HG03432 (cell line): ENCODE measurements at regions not wholly inside any gene's neighbourhood (a gene's known extent, or its start where the extent isn't known, plus 50 kb on each side); places are given as distances from the start of the nearest gene placed in this dataset.
"Not testable (repeated sequence)": the region's sequence is repeated elsewhere in the genome, so short reads cannot be mapped to it uniquely, and the experiment has no call there.

Experiments used
- ATAC-seq: cut with Tn5 transposase; IDR thresholded peaks from one replicate; pipeline ENCODE4 v1.9.1; 2021; ENCODE audit warnings: mild to moderate bottlenecking, moderate library complexity; ENCODE audit not compliant: unreplicated experiment

DNA sequence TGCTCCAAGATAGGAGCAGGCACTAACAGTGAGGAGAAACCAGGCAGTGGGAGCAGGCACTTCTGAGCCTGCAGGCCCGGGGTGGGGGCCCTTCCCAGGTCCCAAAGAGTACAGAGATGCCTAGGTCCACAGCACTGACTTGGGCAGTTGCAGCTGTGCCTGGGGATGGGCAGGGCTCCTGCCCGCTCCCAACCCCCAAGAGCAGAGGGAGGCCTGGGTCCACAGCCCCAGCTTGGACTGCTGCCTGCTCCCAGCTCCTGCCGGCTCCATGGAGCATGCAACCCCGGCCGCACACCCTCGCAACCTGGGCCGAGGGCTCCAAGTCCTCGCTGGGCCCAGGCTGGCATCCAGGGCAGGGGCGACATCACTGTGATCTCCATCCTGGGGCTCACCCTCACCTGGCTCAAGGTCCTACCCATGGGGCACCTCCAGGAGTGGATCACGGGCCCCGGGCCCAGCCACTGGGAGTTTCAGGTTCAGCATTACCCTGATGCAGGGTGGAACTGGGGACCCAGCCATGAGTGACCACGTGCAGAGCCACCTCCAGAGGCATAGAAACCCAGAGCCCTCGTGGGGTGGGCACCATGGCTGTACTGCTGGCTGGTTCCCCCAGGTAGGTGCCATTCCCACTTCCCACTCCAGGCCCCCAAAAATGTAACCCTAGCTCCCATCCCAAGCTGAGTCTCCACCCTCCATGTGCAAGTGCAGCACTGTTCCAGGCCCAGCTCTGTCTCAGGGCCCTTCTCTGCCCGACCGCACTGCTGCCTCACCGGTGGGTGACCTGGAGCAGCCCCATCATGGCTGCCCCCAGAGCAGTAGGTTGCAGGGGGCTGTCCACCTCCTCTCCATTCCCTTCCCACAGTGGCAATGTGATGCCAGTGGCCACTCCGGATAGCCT is 325.6 kb downstream of the NR4A2 start:
- ATAC-seq: no peak

DNA sequence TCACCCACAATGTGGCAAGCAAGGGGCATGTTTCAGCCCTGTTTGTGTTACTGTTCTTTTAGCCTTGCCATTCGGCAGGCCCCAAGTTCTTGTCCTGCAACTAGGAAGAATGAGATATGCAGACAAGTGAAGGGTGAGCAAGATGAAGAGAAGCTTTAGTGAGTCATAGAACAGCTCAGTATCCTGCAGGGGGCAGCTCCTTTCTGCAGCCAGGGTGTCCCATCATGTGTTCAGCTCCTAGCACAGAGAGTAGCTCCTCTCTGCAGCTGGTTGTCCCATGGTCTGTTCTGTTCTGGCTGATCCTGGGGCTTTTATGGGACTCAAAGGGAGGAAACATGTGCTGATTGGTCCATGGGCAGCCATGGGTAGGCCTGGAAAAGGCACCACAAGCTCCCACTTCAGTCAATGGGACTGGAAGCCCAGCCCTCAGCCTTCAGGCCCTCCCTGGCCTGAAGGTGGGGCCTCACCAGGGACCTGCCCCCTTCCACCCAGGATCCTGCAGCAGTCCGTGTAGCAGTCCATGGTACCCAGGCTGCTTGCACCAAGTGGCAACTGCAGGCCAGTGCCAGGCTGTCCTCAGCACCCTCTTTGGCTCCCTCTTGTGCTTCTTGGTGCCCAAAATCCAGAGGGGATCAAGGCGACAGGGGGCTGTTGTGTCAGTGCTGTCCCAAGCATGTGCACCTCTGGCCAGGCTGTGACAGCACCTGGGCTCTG is 326.4 kb downstream of the NR4A2 start:
- no peak for ATAC-seq

DNA sequence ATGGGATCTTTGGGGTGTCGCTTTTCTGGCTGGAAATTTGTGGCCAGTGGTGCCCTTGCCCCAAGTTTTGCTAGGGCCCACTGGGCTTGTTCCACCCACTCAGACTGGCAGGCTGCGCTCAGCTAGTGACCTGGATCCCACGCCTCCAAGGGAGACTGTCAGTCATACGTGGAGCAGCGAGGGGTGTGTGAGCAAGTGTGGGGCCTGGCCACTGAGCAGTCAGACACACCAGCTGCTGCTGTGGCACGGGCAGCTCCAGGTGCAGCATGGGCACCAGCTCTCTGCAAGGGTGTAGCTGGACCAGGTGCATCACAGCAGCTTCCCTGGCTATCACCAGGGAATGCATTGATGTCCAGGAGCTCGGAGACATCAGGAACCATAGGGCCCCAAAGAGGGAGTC is 327.0 kb downstream of the NR4A2 start:
- ATAC-seq: no peak

DNA sequence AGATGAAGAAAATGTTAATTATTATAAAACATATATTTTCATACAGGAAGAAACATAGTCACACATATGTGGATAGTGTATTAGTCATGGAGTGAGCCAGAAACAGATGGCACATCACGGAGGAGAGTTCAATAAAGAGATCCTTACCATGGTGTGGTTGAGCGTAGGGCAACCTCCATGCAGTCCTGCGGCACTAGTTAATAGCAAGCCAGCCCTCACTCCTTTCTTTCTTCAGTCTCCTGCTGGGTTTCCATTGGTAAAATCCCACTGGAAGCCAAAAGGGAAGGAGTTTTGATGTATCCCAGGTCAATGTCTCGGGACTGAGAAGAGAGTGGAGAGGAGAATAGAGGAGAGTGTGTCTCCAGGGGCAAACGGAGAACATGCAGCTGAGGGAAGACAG is 328.1 kb downstream of the NR4A2 start:
- no peak for ATAC-seq

DNA sequence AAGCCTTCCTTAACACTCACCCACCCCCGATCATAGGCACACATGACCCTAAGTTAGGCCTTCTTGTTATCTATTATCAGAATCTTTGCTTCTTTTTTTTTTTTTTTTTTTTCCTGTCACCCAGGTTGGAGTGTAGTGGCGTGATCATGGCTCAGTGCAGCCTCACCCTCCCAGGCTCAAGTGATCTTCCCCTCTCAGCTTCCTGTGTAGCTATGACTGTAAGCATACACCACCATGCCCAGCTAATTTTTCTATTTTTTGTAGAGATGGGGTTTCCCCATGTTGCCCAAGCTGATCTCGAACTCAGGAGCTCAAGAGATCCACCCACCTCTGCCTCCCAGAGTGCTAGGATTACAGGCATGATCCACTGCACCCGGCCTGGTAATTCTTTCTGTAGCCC is 328.7 kb downstream of the NR4A2 start:
- peak; percentile 67 for ATAC-seq

DNA sequence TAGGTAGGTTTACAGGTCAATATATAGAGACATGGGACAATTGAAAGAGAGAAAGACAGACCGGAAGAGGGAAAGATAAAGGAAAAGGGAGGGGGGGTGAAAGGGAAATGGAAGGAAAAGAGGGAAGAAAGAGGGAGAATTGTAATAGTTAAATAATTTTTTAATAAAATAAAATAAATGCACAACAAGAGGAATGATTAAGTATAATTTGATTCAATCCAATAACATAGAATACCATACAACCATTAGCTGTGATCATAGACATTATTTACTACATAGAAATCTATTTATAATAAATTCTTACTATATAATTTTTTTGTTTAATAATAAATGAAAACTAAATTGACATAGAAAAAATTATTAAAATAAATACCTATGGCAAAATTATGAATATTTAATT is 330.7 kb downstream of the NR4A2 start:
- ATAC-seq: no peak

DNA sequence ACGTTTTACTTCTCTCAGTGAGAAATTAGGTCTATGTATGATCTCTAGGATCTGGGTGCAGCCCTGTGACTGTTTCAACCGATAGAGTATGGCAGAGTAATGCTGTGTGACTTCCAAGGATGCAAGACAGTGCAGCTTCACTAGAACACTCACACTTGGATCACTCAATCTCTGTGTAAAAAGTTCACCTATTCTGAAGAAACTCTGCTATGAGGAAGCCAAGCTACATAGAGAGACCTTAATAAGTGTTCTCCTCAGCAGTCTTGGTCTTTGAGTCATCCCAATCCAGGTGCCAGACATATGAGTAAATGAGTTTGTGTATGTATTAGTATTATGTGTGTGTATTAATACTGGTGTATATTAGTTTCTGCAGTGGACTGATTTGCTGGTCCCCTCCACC is 335.0 kb downstream of the NR4A2 start:
- no peak for ATAC-seq

DNA sequence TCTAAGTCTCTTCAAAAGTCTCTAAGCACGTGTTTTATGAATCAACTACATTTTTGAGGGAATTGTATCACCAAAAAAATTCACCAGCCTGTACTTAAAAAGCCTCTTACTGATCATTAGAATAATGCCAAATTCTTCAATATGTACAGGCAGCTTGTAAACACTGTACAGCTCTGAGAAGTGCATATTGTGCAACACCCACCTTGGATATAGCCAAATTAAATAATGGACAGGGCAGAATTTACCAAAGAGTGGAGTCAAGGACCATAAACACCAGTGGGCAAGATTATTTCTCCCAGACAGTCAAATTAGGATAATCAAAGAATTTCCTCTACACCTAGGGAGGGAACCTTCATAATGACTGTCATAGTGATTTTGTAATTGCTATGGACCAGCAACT is 338.2 kb downstream of the NR4A2 start:
- ATAC-seq: no peak

DNA sequence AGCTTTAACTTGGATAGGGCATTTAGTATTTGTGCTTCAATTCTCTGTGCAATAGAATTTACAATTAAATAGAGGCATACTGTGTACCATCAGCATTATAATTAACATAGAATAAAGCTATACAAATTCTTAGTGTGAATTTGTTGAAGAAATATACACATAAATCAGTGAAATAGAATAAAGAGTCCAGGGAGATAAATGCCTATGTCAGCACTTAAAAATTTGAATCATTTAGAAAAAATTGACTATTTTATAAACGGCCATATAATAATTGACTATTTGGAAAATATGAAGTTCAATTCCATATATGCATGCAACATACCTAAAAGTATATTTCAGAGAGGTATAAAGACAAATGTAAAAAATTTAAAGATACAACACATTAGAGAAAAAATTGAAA is 348.7 kb downstream of the NR4A2 start:
- ATAC-seq: no peak

DNA sequence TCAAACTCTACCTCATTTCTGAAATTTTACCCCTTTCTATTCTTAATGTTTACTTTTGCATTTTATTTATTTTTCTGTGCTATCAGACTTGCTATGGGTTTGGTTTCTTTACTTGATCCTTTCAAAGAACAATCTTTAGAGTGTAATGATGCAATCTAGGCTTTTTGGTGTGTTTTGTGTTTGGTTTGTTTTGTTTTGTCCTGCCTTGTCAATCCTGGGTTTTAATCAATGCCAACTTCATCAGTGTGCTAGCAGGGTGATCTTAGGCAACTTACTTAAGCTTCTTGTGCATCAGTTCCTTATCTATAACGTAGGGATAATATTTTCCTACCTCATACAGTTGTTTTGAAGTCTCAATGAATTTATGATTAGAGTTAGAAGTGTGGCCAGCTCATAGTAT is 350.4 kb downstream of the NR4A2 start:
- no peak for ATAC-seq

DNA sequence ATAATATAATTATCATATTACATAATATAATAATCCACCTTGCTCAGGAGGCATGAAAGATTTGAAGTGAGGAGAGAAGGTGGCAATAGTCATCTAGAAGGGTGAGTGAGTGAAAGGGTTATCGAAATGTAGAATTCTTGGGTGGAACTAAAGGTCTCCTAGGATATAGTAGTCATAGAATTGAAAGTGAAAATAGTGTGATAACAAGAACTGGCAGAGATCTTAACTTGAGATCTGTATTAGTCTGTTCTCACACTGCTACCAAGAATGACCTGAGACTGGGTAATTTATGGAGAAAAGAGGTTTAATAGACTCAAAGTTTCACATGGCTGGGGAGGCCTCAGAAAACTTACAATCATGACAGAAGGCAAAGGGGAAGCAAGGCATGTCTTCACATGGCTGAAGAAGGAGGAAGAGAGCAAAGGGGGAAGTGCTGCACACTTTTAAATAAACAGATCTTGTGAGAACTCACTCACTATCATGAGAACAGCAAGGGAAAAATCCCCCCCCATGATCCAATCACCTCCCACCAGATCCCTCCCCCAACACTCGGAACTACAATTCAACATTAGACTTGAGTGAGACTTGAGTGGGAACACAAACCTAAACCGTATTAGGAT is 351.5 kb downstream of the NR4A2 start:
- peak; percentile 89 for ATAC-seq

DNA sequence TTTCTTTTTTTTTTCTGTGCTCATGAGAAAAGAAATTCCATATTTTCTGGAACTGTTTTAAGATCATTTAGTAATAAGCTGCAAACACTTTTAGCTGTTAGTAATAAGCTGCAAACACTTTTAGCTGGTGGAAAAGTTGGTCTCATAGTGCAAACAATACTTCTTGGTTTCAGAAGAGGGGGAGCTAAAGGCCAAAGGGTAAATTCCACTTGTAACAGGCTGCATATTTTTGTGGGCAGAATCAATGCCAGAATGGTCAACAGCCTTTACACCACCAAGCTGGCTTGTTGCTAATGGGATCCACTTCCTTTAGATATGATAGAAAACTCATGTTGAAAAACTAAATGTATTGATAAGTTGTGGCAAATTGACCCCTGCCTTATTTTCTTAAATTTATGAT is 356.8 kb downstream of the NR4A2 start:
- no peak for ATAC-seq

DNA sequence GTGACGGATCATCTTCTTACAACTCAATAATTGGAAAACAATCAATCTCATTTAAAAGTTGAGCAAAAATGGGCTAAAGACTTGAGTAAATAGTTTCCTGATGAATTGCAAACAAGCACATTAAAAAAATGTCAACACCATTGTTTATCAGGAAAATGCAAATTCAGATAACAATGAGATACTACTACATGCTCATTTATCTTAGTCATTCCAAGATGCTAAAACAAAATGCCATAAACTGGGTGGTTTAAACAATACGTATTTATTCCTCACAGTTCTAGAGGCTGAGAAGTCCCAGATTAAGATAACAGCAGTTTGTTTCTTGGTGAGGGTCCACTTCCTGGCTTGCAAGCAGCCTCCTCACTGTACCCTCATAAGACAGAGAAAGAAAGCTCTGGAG is 359.6 kb downstream of the NR4A2 start:
- ATAC-seq: no peak

DNA sequence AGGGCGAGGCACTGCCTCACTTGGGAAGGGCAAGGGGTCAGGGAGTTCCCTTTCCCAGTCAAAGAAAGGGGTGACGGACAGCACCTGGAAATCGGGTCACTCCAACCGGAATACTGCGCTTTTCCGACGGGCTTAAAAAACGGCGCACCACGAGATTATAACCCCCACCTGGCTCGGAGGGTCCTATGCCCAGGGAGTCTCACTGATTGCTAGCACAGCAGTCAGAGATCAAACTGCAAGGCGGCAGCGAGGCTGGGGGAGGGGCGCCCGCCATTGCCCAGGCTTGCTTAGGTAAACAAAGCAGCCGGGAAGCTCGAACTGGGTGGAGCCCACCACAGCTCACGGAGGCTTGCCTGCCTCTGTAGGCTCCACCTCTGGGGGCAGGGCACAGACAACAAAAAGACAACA is 366.5 kb downstream of the NR4A2 start:
- not testable (repeated sequence) for ATAC-seq

DNA sequence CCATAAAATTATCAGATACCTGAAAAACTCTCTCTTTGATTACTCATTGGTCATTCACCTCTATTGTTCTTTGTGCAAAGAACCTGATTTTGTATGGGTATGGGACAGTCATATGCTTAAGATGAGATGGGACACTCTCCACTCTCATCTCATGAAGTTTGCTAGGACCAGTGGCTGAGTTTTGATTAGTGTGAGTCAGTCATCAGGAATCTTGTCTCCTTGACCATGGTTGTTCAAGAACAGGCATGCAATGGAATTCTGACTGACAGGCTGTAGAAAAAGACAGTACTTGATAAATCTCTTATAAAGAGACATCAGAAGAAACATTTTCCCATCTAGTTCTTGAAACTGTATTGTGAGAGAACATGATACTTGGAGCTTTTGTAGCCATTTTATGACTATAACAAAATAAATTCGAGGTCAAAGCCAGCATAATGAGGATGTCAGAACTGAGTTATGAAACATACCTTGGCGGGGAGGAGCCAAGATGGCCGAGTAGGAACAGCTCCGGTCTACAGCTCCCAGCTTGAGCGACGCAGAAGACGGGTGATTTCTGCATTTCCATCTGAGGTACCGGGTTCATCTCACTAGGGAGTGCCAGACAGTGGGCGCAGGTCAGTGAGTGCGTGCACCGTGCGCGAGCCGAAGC is 367.0 kb downstream of the NR4A2 start:
- ATAC-seq: no peak

DNA sequence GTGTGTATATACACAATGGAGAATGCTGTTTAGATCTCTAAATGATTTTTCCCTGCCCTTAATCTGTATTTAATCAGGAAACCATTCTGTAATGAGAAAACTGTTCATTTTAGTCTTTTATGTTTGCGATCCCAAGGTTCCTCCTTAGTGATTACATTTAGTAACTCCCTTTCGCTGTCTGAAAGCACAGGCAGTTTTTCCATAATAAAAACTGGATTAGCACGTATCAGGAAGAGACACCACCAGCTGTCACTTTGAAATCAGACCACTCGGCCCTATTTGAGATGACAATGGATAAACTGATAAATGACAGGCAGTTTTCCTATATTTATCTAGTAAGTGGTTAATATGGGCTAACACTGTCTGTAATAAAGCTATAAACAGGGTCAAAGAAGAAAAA is 370.9 kb downstream of the NR4A2 start:
- ATAC-seq: no peak

DNA sequence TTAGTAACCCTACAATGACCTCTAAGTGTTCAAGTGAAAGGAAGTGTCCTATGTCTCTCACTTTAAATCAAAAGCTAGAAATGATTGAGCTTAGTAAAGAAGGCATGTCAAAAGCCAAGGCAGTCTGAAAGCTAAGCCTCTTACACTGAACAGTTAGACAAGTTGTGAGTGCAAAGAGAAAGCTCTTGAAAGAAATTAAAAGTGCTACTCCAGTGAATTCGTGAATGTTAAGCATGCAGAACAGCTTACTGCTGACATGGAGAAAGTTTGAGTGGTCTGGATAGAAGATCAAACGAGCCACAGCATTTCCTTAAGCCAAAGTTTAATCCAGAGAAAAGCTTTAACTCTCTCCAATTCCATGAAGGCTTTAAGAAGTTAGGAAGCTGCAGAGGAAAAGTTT is 373.7 kb downstream of the NR4A2 start:
- no peak for ATAC-seq

DNA sequence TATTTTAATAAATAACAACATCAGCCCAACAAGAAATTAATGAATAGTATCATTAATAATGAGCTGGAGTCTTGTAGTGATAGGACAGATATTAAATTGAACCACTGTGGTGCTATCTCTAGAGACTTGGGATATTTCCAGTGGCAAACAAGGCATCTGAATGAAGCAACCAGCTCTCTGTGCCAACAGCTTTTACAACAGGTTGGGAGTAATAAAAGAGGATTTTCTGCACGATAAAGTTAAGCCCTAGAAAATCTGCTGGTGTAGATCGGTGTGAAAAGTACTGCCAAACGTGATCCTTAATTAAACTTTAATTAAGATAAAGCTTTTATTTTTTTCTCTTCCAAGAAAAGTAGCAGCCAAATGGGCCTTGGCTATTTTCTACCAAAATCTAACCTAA is 385.5 kb downstream of the NR4A2 start:
- no peak for ATAC-seq

DNA sequence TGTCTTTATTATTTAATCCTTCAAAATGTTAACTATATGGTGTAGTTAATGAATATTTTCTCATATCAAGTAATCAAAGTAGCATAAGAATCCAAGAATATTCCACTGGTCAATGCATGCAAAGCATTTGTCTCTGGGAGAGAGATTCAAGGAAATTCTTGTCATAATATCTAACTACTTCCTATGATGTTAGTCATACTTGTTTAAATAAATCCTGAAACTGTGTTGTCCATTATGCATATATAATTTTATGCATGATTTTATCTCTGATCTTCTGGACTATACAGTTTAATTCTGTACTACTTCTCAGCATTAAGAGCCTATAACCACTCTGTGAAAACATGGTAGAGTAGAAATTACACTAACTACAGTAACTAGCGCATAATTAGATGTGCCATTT is 388.3 kb downstream of the NR4A2 start:
- ATAC-seq: no peak

DNA sequence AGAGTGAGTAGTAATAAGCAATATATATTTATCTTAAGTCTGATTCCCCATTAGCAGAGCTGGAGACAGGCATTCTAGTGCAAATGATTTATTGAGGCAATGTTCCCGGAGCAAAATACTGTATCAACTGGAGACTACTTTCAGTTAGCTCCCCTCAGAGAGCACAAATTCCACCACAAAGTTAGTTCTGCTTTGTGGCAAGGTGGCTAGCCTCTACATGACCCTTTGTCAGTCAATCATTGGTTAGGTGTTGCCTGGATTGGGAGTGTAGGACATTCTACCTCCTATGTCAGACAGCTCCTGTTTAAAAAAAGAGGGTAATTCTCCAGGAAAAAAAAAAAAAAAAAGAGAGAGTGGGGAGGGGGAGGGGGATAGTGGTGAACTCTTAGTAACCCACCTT is 402.2 kb downstream of the NR4A2 start:
- ATAC-seq: peak; percentile 44

DNA sequence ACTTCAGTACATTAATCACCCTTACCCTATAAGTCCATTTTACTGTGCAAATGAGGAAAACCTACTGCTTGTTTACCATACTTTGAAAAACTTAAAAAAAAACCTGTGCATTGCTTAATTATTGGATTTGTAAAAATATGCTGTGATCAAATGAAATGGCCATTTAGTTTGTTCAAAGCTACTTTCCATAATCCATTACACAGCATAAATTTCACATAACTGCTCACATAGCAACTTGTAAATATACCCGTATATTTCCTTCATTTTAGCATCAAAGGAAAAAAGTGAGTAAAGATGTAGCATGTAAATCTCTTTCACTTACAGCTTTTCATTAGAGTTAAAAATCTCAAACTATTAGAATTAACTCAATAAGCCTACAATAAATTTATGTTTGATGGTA is 415.1 kb downstream of the NR4A2 start:
- no peak for ATAC-seq
